Activated CD4-positive, alpha-beta memory T cell treated with anti-CD3 and anti-CD28 coated beads for 36 hours (primary cell): ENCODE measurements at regions not wholly inside any gene's neighbourhood (a gene's known extent, or its start where the extent isn't known, plus 50 kb on each side); places are given as distances from the start of the nearest gene placed in this dataset.

Experiments used
- CTCF ChIA-PET: fragments of 350-600 bp; sonication (Branson Sonifier 250); formaldehyde crosslinking; loops from one replicate; lab custom pipeline; 2021; ENCODE audit warnings: antibody characterized with exemption, inconsistent platforms; lab: Charles Lee
- POLR2A ChIA-PET: fragments of 350-600 bp; sonication (Branson Sonifier 250); formaldehyde crosslinking; loops from one replicate; lab custom pipeline; 2021; ENCODE audit warnings: antibody characterized with exemption; lab: Charles Lee
- DNase-seq: peaks from one replicate; pipeline ENCODE4 v3.0.0-alpha.2; 2020
- H3K27ac Mint-ChIP-seq: one replicate; pipeline ENCODE4 v1.8.0; 2021; ENCODE audit warnings: mixed read lengths
- H3K27me3 Mint-ChIP-seq: one replicate; pipeline ENCODE4 v1.8.0; 2021; ENCODE audit warnings: mixed read lengths
- H3K36me3 Mint-ChIP-seq: one replicate; pipeline ENCODE4 v1.8.0; 2021; ENCODE audit warnings: mixed read lengths
- H3K4me1 Mint-ChIP-seq: one replicate; pipeline ENCODE4 v1.8.0; 2021; ENCODE audit warnings: low read depth, mixed read lengths
- H3K4me3 Mint-ChIP-seq: one replicate; pipeline ENCODE4 v1.8.0; 2021; ENCODE audit warnings: mild to moderate bottlenecking, mixed read lengths
- H3K9me3 Mint-ChIP-seq: one replicate; pipeline ENCODE4 v1.8.0; 2021; ENCODE audit warnings: mixed read lengths
- intact Hi-C: fragments of 100-400 bp; cut with micrococcal nuclease; formaldehyde crosslinking; loops from one replicate; pipeline ENCODE4 v1.15.1; 2023

GRCh38 chr13:111612886-111613285, 292.4 kb downstream of the TEX29 start:
- no peaks in the 10 kb centered on the region for H3K36me3 Mint-ChIP-seq
- no peak for DNase-seq
- H3K27me3 Mint-ChIP-seq, result no peaks in the 10 kb centered on the region
- ChIA-PET POLR2A (no interaction called here), CTCF (no interaction called here)
- intact Hi-C loops, result no loop called here
- no peaks in the 10 kb centered on the region for H3K9me3 Mint-ChIP-seq
- H3K4me1 Mint-ChIP-seq, result no peaks in the 10 kb centered on the region
- H3K4me3 Mint-ChIP-seq, result no peak overlapping the region
- H3K27ac Mint-ChIP-seq, result no peak overlapping the region

GRCh38 chr13:111614009-111614408, 293.6 kb downstream of the TEX29 start:
- intact Hi-C loops, result no loop called here
- CTCF ChIA-PET, result no interaction called here
- no peak overlapping the region for H3K4me3 Mint-ChIP-seq
- no peaks in the 10 kb centered on the region for H3K36me3 Mint-ChIP-seq
- H3K4me1 Mint-ChIP-seq, result no peaks in the 10 kb centered on the region
- DNase-seq, result no peak
- no peaks in the 10 kb centered on the region for H3K9me3 Mint-ChIP-seq
- POLR2A ChIA-PET, result no interaction called here
- H3K27ac Mint-ChIP-seq, result no peak overlapping the region
- no peaks in the 10 kb centered on the region for H3K27me3 Mint-ChIP-seq

GRCh38 chr13:111614613-111615012, 294.2 kb downstream of the TEX29 start:
- no peaks in the 10 kb centered on the region for H3K36me3 Mint-ChIP-seq
- H3K27me3 Mint-ChIP-seq, result no peaks in the 10 kb centered on the region
- H3K4me1 Mint-ChIP-seq, result no peaks in the 10 kb centered on the region
- ChIA-PET POLR2A (no interaction called here), CTCF (no interaction called here)
- no peak for DNase-seq
- no peak overlapping the region for H3K4me3 Mint-ChIP-seq
- no peak overlapping the region for H3K27ac Mint-ChIP-seq
- intact Hi-C loops, result no loop called here
- H3K9me3 Mint-ChIP-seq, result no peaks in the 10 kb centered on the region

GRCh38 chr13:111616203-111616602, 295.8 kb downstream of the TEX29 start:
- Mint-ChIP-seq H3K36me3 (no peaks in the 10 kb centered on the region), H3K27ac (no peak overlapping the region), H3K4me1 (no peaks in the 10 kb centered on the region), H3K4me3 (no peak overlapping the region), H3K9me3 (no peaks in the 10 kb centered on the region), H3K27me3 (no peaks in the 10 kb centered on the region)
- POLR2A ChIA-PET, result no interaction called here
- intact Hi-C loops, result no loop called here
- CTCF ChIA-PET, result no interaction called here
- no peak for DNase-seq

- Mint-ChIP-seq H3K27ac (no peak overlapping the region), H3K9me3 (no peaks in the 10 kb centered on the region), H3K36me3 (no peaks in the 10 kb centered on the region), H3K27me3 (no peaks in the 10 kb centered on the region), H3K4me1 (no peaks in the 10 kb centered on the region), H3K4me3 (no peak overlapping the region)
- CTCF ChIA-PET, result no interaction called here
- POLR2A ChIA-PET, result no interaction called here
- intact Hi-C loops, result no loop called here
- no peak for DNase-seq
Observed at GRCh38 chr13:111620166-111620565, 299.7 kb downstream of the TEX29 start.

GRCh38 chr13:111620586-111620985, 300.1 kb downstream of the TEX29 start:
- Mint-ChIP-seq H3K4me1 (no peaks in the 10 kb centered on the region), H3K27ac (no peak overlapping the region), H3K4me3 (no peak overlapping the region), H3K36me3 (no peaks in the 10 kb centered on the region), H3K27me3 (no peaks in the 10 kb centered on the region), H3K9me3 (no peaks in the 10 kb centered on the region)
- CTCF ChIA-PET, result no interaction called here
- intact Hi-C loops, result no loop called here
- no peak for DNase-seq
- POLR2A ChIA-PET, result no interaction called here

GRCh38 chr13:111621164-111621563, 300.7 kb downstream of the TEX29 start:
- H3K4me3 Mint-ChIP-seq, result no peak overlapping the region
- no peaks in the 10 kb centered on the region for H3K9me3 Mint-ChIP-seq
- H3K4me1 Mint-ChIP-seq, result no peaks in the 10 kb centered on the region
- no peak for DNase-seq
- intact Hi-C loops, result no loop called here
- POLR2A ChIA-PET, result no interaction called here
- H3K27ac Mint-ChIP-seq, result no peak overlapping the region
- H3K36me3 Mint-ChIP-seq, result no peaks in the 10 kb centered on the region
- CTCF ChIA-PET, result no interaction called here
- no peaks in the 10 kb centered on the region for H3K27me3 Mint-ChIP-seq

GRCh38 chr13:111622051-111622531, 301.6 kb downstream of the TEX29 start:
- POLR2A ChIA-PET, result no interaction called here
- Mint-ChIP-seq H3K27ac (no peak overlapping the region), H3K4me1 (no peaks in the 10 kb centered on the region), H3K9me3 (no peaks in the 10 kb centered on the region), H3K4me3 (no peak overlapping the region), H3K27me3 (no peaks in the 10 kb centered on the region), H3K36me3 (no peaks in the 10 kb centered on the region)
- intact Hi-C loops, result no loop called here
- CTCF ChIA-PET, result no interaction called here
- DNase-seq, result no peak

- intact Hi-C loops, result no loop called here
- Mint-ChIP-seq H3K9me3 (no peaks in the 10 kb centered on the region), H3K4me3 (no peak overlapping the region), H3K36me3 (no peaks in the 10 kb centered on the region), H3K27ac (no peak overlapping the region), H3K27me3 (no peaks in the 10 kb centered on the region), H3K4me1 (no peaks in the 10 kb centered on the region)
- DNase-seq, result no peak
- ChIA-PET CTCF (no interaction called here), POLR2A (no interaction called here)
Observed at GRCh38 chr13:111623208-111623607, 302.8 kb downstream of the TEX29 start.

GRCh38 chr13:111623743-111624505, 303.5 kb downstream of the TEX29 start:
- no peak for DNase-seq
- Mint-ChIP-seq H3K27me3 (no peaks in the 10 kb centered on the region), H3K4me1 (no peaks in the 10 kb centered on the region), H3K4me3 (no peak overlapping the region), H3K27ac (no peak overlapping the region), H3K9me3 (no peaks in the 10 kb centered on the region), H3K36me3 (no peaks in the 10 kb centered on the region)
- POLR2A ChIA-PET, result no interaction called here
- CTCF ChIA-PET, result no interaction called here
- intact Hi-C loops, result no loop called here

- no peak overlapping the region for H3K27ac Mint-ChIP-seq
- ChIA-PET POLR2A (no interaction called here), CTCF (no interaction called here)
- no peaks in the 10 kb centered on the region for H3K9me3 Mint-ChIP-seq
- no peak overlapping the region for H3K4me3 Mint-ChIP-seq
- H3K27me3 Mint-ChIP-seq, result no peaks in the 10 kb centered on the region
- intact Hi-C loops, result no loop called here
- H3K4me1 Mint-ChIP-seq, result no peaks in the 10 kb centered on the region
- DNase-seq, result no peak
- H3K36me3 Mint-ChIP-seq, result no peaks in the 10 kb centered on the region
Observed at GRCh38 chr13:111625526-111626315, 305.3 kb downstream of the TEX29 start.

- no peak overlapping the region for H3K27ac Mint-ChIP-seq
- H3K27me3 Mint-ChIP-seq, result no peaks in the 10 kb centered on the region
- ChIA-PET POLR2A (no interaction called here), CTCF (no interaction called here)
- H3K9me3 Mint-ChIP-seq, result no peaks in the 10 kb centered on the region
- H3K4me1 Mint-ChIP-seq, result no peaks in the 10 kb centered on the region
- no peak for DNase-seq
- no peaks in the 10 kb centered on the region for H3K36me3 Mint-ChIP-seq
- intact Hi-C loops, result no loop called here
- no peak overlapping the region for H3K4me3 Mint-ChIP-seq
Observed at GRCh38 chr13:111626371-111627305, 306.2 kb downstream of the TEX29 start.
